GM12878 (cell line): ENCODE measurements at regions not wholly inside any gene's neighbourhood (a gene's known extent, or its start where the extent isn't known, plus 50 kb on each side); places are given as distances from the start of the nearest gene placed in this dataset.

ENCODE experiments used
- ATAC-seq: fragments of 200-7000 bp; cut with Tn5 transposase; 3 replicates; pipeline ENCODE4 v1.9.1; 2020; ENCODE audit warnings: mild to moderate bottlenecking, moderate library complexity
- BruUV-seq: library from RNA; stranded (reverse); fragments of 400-500 nt; replicated peaks from 2 replicates; lab custom pipeline; 2021; lab: Mats Ljungman, UMichigan
- CTCF ChIA-PET: fragments of 300-600 bp; sonication (Branson Sonifier 250); formaldehyde crosslinking; extraction: SDS; loops from one replicate; lab custom pipeline; 2021; ENCODE audit warnings: inconsistent platforms; lab: Yijun Ruan, JAX
- POLR2A ChIA-PET: fragments of 350-600 bp; formaldehyde crosslinking; extraction: SDS; loops from one replicate; lab custom pipeline; 2021; ENCODE audit warnings: inconsistent platforms; lab: Charles Lee
- RAD21 ChIA-PET: fragments of 300-600 bp; sonication (Branson Sonifier 250); formaldehyde crosslinking; loops from one replicate; lab custom pipeline; 2023; ENCODE audit warnings: antibody characterized with exemption; ENCODE audit not compliant: unreplicated experiment; lab: Charles Lee
- SMC1A ChIA-PET: fragments of 300-600 bp; sonication (Branson Sonifier 250); formaldehyde crosslinking; loops from one replicate; lab custom pipeline; 2023; ENCODE audit not compliant: unreplicated experiment, uncharacterized antibody; lab: Charles Lee
- DNase-seq: peaks from one replicate; pipeline ENCODE4 v3.0.0-alpha.2; 2011; ENCODE audit warnings: low read depth, low spot score
- FAIRE-seq: peaks from 3 replicates; lab custom pipeline; 2011; peaks lifted over from hg19 to GRCh38; lab: Jason Lieb, UNC
- H2AFZ ChIP-seq: 2 replicates; pipeline ENCODE4 v1.6.0; 2011; ENCODE audit warnings: low read depth, low read length, control low read depth; ENCODE audit not compliant: control insufficient read depth
- H3K27ac ChIP-seq: 2 replicates; pipeline ENCODE4 v1.5.1; 2011; ENCODE audit warnings: control low read depth; ENCODE audit not compliant: control insufficient read depth, insufficient read depth
- H3K27me3 ChIP-seq, 2 experiments: replicated peaks in 1 of 2; 2 replicates each; pipeline versions ENCODE4 v1.6.0 to v1.6.1; 2011; ENCODE audit warnings: low read length in 1 of 2; ENCODE audit not compliant: control insufficient read depth in 2 of 2, insufficient read depth in 2 of 2
- H3K36me3 ChIP-seq, 2 experiments: 2 replicates each; pipeline ENCODE4 v1.5.1; 2011; ENCODE audit warnings: low read length in 1 of 2; ENCODE audit not compliant: control insufficient read depth in 2 of 2, insufficient read depth in 2 of 2
- H3K4me1 ChIP-seq: 2 replicates; pipeline ENCODE4 v1.6.1; 2011; ENCODE audit warnings: mild to moderate bottlenecking, low read length, moderate library complexity, mixed read lengths; ENCODE audit not compliant: control insufficient read depth, insufficient read depth
- H3K4me2 ChIP-seq: 2 replicates; pipeline ENCODE4 v1.6.0; 2011; ENCODE audit warnings: control low read depth; ENCODE audit not compliant: control insufficient read depth, insufficient read depth
- H3K4me3 ChIP-seq: fragments of 200-600 bp; sonication (generic); 2 replicates; pipeline ENCODE4 v1.5.1; 2016
- H3K79me2 ChIP-seq: 2 replicates; pipeline ENCODE4 v1.6.0; 2011; ENCODE audit warnings: low read length; ENCODE audit not compliant: control insufficient read depth, insufficient read depth
- H3K9ac ChIP-seq: 2 replicates; pipeline ENCODE4 v1.8.0; 2011; ENCODE audit warnings: low read length, control low read depth, mixed read lengths; ENCODE audit not compliant: control insufficient read depth, insufficient read depth
- H3K9me3 ChIP-seq: replicated peaks from 3 replicates; pipeline ENCODE4 v1.5.1; 2011; ENCODE audit warnings: mild to moderate bottlenecking, low read length; ENCODE audit not compliant: control insufficient read depth, insufficient read depth
- H4K20me1 ChIP-seq: 2 replicates; pipeline ENCODE4 v1.6.0; 2011; ENCODE audit not compliant: control insufficient read depth, insufficient read depth
- BCLAF1 ChIP-seq: fragments of 450-650 bp; IDR thresholded peaks from 2 replicates; pipeline ENCODE4 v1.6.1; 2017; ENCODE audit warnings: antibody characterized with exemption, mild to moderate bottlenecking, moderate library complexity
- FOS ChIP-seq: IDR thresholded peaks from 3 replicates; pipeline ENCODE4 v1.6.1; 2011; ENCODE audit warnings: borderline replicate concordance; ENCODE audit not compliant: insufficient read length; ENCODE audit errors: extremely low read depth
- HDAC6 ChIP-seq: fragments of 200-600 bp; sonication (generic); IDR thresholded peaks from one replicate; pipeline ENCODE4 v1.8.0; 2017; ENCODE audit warnings: antibody characterized with exemption; ENCODE audit not compliant: unreplicated experiment
- LARP7 ChIP-seq: fragments of 450-650 bp; IDR thresholded peaks from 2 replicates; pipeline ENCODE4 v1.6.1; 2017; ENCODE audit warnings: mild to moderate bottlenecking
- MYC ChIP-seq: IDR thresholded peaks from 2 replicates; pipeline ENCODE4 v1.6.1; 2011; ENCODE audit warnings: mild to moderate bottlenecking, low read length, moderate library complexity, inconsistent platforms; ENCODE audit not compliant: insufficient read depth, insufficient replicate concordance, insufficient read length, severe bottlenecking
- PAX5 ChIP-seq: IDR thresholded peaks from 2 replicates; pipeline ENCODE4 v1.6.1; 2011; ENCODE audit warnings: low read depth, low read length, borderline replicate concordance
- PML ChIP-seq: IDR thresholded peaks from 2 replicates; pipeline ENCODE4 v1.6.1; 2012; ENCODE audit warnings: low read length, inconsistent platforms
- TCF3 ChIP-seq: IDR thresholded peaks from 2 replicates; pipeline ENCODE4 v1.6.1; 2012; ENCODE audit warnings: low read depth, mild to moderate bottlenecking, low read length, borderline replicate concordance; ENCODE audit not compliant: insufficient read depth
- ZZZ3 ChIP-seq: IDR thresholded peaks from 2 replicates; pipeline ENCODE4 v1.6.1; 2011; ENCODE audit warnings: low read depth; ENCODE audit not compliant: control insufficient read depth, insufficient read length
- WGBS: methylation state at CpG from one replicate; pipeline ENCODE4 v1.1.6; 2016; ENCODE audit warnings: low lambda C conversion rate; ENCODE audit not compliant: insufficient replicate concordance, insufficient coverage; ENCODE audit errors: missing lambda C conversion rate; 5-methylcytosine and 5-hydroxymethylcytosine counted together
- in situ Hi-C: fragments of 300-500 bp; cut with MboI; formaldehyde crosslinking; loops from 9 replicates; pipeline ENCODE4 v1.14.3; 2018; ENCODE audit warnings: mixed read lengths
- intact Hi-C: fragments of 100-400 bp; cut with micrococcal nuclease; formaldehyde crosslinking; loops from one replicate; pipeline ENCODE4 v1.14.2; 2022; ENCODE audit not compliant: unreplicated experiment

- intact Hi-C loops (no loop called here), in situ Hi-C loops (no loop called here)
- ChIA-PET SMC1A (interaction anchor here (1.6 kb wide), 1 partner anchor 26 kb away, joined by 4 read pairs; no protein-coding TSS in a partner anchor), POLR2A (no interaction called here), CTCF (interaction anchor here (1.7 kb wide), 1 partner anchor 26 kb away, joined by 5 read pairs; no protein-coding TSS in a partner anchor), RAD21 (no interaction called here)
- Histone ChIP-seq H3K27me3 (no peaks in the 10 kb centered on the region; a peak in 1 of 4 replicates), H3K9me3 (no peaks in the 10 kb centered on the region), H3K9ac (no peak overlapping the region), H3K4me3 (no peak overlapping the region), H4K20me1 (no peaks in the 10 kb centered on the region), H3K79me2 (no peaks in the 10 kb centered on the region), H3K27ac (no peak overlapping the region), H2AFZ (no peak overlapping the region), H3K4me1 (no peaks in the 10 kb centered on the region), H3K36me3 (no peaks in the 10 kb centered on the region), H3K4me2 (no peak overlapping the region)
- WGBS: 37% methylated on average over 7 of the region's 7 CpGs
- no peak for FAIRE-seq
- no peak for ATAC-seq
- no peak for TF ChIP-seq HDAC6
- DNase-seq: no peak
- no TSS peak for BruUV-seq
These were observed 264.1 kb downstream of the PHF14 start for GRCh38 chr7:11237742-11238141.

- Histone ChIP-seq H4K20me1 (no peaks in the 10 kb centered on the region), H3K4me1 (no peaks in the 10 kb centered on the region), H3K4me3 (no peak overlapping the region)
- POLR2A ChIA-PET: no interaction called here
- in situ Hi-C loops: no loop called here
- no peak for TF ChIP-seq MYC
- no peak for TF ChIP-seq LARP7
- no peak for TF ChIP-seq PAX5
- TF ChIP-seq FOS: no peak
- TF ChIP-seq PML: no peak
- no peak for TF ChIP-seq TCF3
- TF ChIP-seq ZZZ3: no peak
- no peak for TF ChIP-seq BCLAF1
- TF ChIP-seq, all 136 proteins: peak for 0
- ChIA-PET RAD21 (no interaction called here), CTCF (interaction anchor here (0.6 to 1.7 kb wide), 2 partner anchors 28 to 109 kb away, joined by 3 to 5 read pairs; no protein-coding TSS in a partner anchor), SMC1A (no interaction called here)
- ATAC-seq (no peak), DNase-seq (no peak), FAIRE-seq (no peak)
- no peak overlapping the region for H3K4me2 ChIP-seq
- no peaks in the 10 kb centered on the region; a peak in 1 of 4 replicates for H3K27me3 ChIP-seq
- H3K9me3 ChIP-seq: no peaks in the 10 kb centered on the region
- no TSS peak for BruUV-seq
- H3K36me3 ChIP-seq: no peaks in the 10 kb centered on the region
- H3K9ac ChIP-seq: no peak overlapping the region
- intact Hi-C loops: no loop called here
- H3K27ac ChIP-seq: no peak overlapping the region
- no peak overlapping the region for H2AFZ ChIP-seq
- no peaks in the 10 kb centered on the region for H3K79me2 ChIP-seq
- WGBS: 90% methylated on average over 4 of the region's 4 CpGs
These were observed 265.6 kb downstream of the PHF14 start for GRCh38 chr7:11239316-11239715.
